Brain microvascular endothelial cell (primary cell): ENCODE measurements at regions not wholly inside any gene's neighbourhood (a gene's known extent, or its start where the extent isn't known, plus 50 kb on each side); places are given as distances from the start of the nearest gene placed in this dataset.

Experiments
- DNase-seq: peaks from one replicate; pipeline ENCODE4 v3.0.0-alpha.2; 2020
- H3K27ac ChIP-seq: fragments of 250-450 bp; sonication (Bioruptor Pico); 2 replicates; pipeline ENCODE4 v1.5.1; 2020; ENCODE audit warnings: mild to moderate bottlenecking, moderate library complexity
- H3K27me3 ChIP-seq: fragments of 250-450 bp; sonication (Bioruptor Pico); replicated peaks from 2 replicates; pipeline ENCODE4 v1.5.1; 2020; ENCODE audit warnings: mild to moderate bottlenecking
- H3K36me3 ChIP-seq: fragments of 250-450 bp; sonication (Bioruptor Pico); replicated peaks from 2 replicates; pipeline ENCODE4 v1.5.1; 2020; ENCODE audit warnings: mild to moderate bottlenecking
- H3K4me3 ChIP-seq: 2 replicates; pipeline ENCODE4 v1.5.1; 2011; ENCODE audit warnings: low read depth, mild to moderate bottlenecking, control low read depth, low read length, moderate library complexity
- in situ Hi-C: cut with HindIII; loops from 2 replicates; pipeline ENCODE4 v1.10.0; 2017; ENCODE audit warnings: low sequenced_read_pairs, low pct_ligation_motif_present
- TF ChIP-seq, protein P1 (sequence below): IDR thresholded peaks from 2 replicates; pipeline ENCODE4 v1.5.1; 2011; ENCODE audit warnings: low read depth, mild to moderate bottlenecking, moderate library complexity, low read length, control low read depth, inconsistent platforms; ENCODE audit errors: missing control alignments

DNA sequence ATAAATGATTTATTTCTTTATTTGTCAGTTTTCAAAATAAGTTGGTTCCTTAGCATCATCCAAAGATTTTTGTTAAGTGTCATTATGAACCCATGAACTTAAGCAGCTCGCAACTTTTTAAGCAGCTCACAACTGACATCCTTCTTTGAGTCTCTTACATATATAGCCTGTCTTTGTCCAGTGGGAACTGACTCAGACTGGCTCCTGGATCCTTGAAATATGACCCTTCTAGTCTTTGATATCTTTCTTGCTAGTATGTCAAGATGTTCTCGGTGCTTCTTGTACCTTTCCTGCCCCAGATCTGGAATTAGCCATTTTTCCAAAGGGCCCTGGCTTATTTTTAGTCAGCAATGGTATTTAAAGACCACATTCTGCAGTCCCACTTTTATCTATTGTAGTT lies 53.9 kb upstream of the ARID5B start:
- Histone ChIP-seq H3K27me3 (no peaks in the 10 kb centered on the region), H3K27ac (no peak overlapping the region), H3K4me3 (no peak overlapping the region), H3K36me3 (no peaks in the 10 kb centered on the region)
- peak; percentile 47 for DNase-seq
- TF ChIP-seq, protein P1, sequence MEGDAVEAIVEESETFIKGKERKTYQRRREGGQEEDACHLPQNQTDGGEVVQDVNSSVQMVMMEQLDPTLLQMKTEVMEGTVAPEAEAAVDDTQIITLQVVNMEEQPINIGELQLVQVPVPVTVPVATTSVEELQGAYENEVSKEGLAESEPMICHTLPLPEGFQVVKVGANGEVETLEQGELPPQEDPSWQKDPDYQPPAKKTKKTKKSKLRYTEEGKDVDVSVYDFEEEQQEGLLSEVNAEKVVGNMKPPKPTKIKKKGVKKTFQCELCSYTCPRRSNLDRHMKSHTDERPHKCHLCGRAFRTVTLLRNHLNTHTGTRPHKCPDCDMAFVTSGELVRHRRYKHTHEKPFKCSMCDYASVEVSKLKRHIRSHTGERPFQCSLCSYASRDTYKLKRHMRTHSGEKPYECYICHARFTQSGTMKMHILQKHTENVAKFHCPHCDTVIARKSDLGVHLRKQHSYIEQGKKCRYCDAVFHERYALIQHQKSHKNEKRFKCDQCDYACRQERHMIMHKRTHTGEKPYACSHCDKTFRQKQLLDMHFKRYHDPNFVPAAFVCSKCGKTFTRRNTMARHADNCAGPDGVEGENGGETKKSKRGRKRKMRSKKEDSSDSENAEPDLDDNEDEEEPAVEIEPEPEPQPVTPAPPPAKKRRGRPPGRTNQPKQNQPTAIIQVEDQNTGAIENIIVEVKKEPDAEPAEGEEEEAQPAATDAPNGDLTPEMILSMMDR = no peak
- in situ Hi-C loops = no loop called here

DNA sequence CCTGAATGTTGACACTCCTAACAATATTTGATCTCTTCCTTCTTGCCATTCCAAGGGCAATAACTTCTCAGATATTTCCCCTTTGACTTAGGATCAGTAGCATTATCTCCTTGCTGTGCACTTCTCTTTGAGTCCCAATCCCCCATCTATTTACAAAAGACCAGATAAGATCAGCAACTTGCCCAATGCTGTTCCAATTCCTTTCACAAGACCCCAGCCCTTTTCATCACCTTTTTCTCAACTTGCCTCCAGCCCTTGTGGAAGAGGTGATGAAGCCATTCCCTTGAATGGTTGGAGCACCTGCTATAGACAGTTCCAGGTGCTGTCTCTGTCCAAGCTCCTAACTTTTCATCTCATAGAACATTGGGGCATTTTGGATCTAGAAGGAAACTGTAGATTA lies 51.1 kb upstream of the ARID5B start:
- no peaks in the 10 kb centered on the region for H3K27me3 ChIP-seq
- H3K36me3 ChIP-seq = no peaks in the 10 kb centered on the region
- in situ Hi-C loops = no loop called here
- no peak overlapping the region for H3K4me3 ChIP-seq
- no peak for DNase-seq
- no peak overlapping the region for H3K27ac ChIP-seq
- TF ChIP-seq, protein P1 = no peak
